DOHH2 (cell line): ENCODE measurements at regions not wholly inside any gene's neighbourhood (a gene's known extent, or its start where the extent isn't known, plus 50 kb on each side); places are given as distances from the start of the nearest gene placed in this dataset.

Source experiments
- H3F3A ChIP-seq: fragments of 200-600 bp; sonication (generic), shearing (Covaris generic); 2 replicates; pipeline ENCODE4 v1.6.0; 2016; ENCODE audit warnings: antibody characterized with exemption, mild to moderate bottlenecking; ENCODE audit not compliant: control insufficient read depth, insufficient read depth
- H3K27ac ChIP-seq: fragments of 200-600 bp; sonication (generic); 2 replicates; pipeline ENCODE4 v1.5.1; 2014; ENCODE audit warnings: low read depth, mild to moderate bottlenecking, low read length, moderate library complexity
- H3K27me3 ChIP-seq: fragments of 200-600 bp; sonication (generic); 2 replicates; pipeline ENCODE4 v1.6.1; 2014; ENCODE audit warnings: mild to moderate bottlenecking, low read length, mixed read lengths; ENCODE audit not compliant: control insufficient read depth
- H3K36me3 ChIP-seq: fragments of 200-600 bp; sonication (generic); 2 replicates; pipeline ENCODE4 v1.6.1; 2014; ENCODE audit warnings: mild to moderate bottlenecking, low read length, moderate library complexity, mixed read lengths; ENCODE audit not compliant: control insufficient read depth
- H3K4me1 ChIP-seq: fragments of 200-600 bp; sonication (generic); 2 replicates; pipeline ENCODE4 v1.6.1; 2014; ENCODE audit warnings: mild to moderate bottlenecking, low read length, mixed read lengths; ENCODE audit not compliant: control insufficient read depth
- H3K4me2 ChIP-seq: fragments of 200-600 bp; sonication (generic); 2 replicates; pipeline ENCODE4 v1.6.0; 2014; ENCODE audit warnings: mild to moderate bottlenecking, low read length, moderate library complexity
- H3K4me3 ChIP-seq: fragments of 200-600 bp; sonication (generic); 2 replicates; pipeline ENCODE4 v1.5.1; 2014; ENCODE audit warnings: mild to moderate bottlenecking, low read length, mixed read lengths
- H3K79me2 ChIP-seq: fragments of 200-600 bp; sonication (generic); 2 replicates; pipeline ENCODE4 v1.6.1; 2014; ENCODE audit warnings: mild to moderate bottlenecking, low read length, mixed read lengths; ENCODE audit not compliant: control insufficient read depth
- H3K9me2 ChIP-seq: fragments of 200-600 bp; sonication (generic); replicated peaks from 2 replicates; pipeline ENCODE4 v1.6.1; 2014; ENCODE audit warnings: mild to moderate bottlenecking, low read length, mixed read lengths; ENCODE audit not compliant: control insufficient read depth
- H3K9me3 ChIP-seq: fragments of 200-600 bp; sonication (generic); 2 replicates; pipeline ENCODE4 v1.6.1; 2014; ENCODE audit warnings: antibody characterized with exemption, low read length, mixed read lengths; ENCODE audit not compliant: control insufficient read depth, insufficient read depth
- H4K20me1 ChIP-seq: fragments of 200-600 bp; sonication (generic); 2 replicates; pipeline ENCODE4 v1.6.0; 2014; ENCODE audit warnings: low read depth, mild to moderate bottlenecking, antibody characterized with exemption, low read length, moderate library complexity; ENCODE audit not compliant: control insufficient read depth, insufficient read depth
- CTCF ChIP-seq: fragments of 200-600 bp; sonication (generic); IDR thresholded peaks from one replicate; pipeline ENCODE4 v1.5.1; 2014; ENCODE audit warnings: antibody characterized with exemption, mild to moderate bottlenecking, low read depth, low read length; ENCODE audit not compliant: poor library complexity, severe bottlenecking
- EZH2phosphoT487 ChIP-seq: fragments of 200-600 bp; sonication (generic); IDR thresholded peaks from 2 replicates; pipeline ENCODE4 v1.6.1; 2017; ENCODE audit warnings: borderline replicate concordance, mild to moderate bottlenecking, antibody characterized with exemption, low read length, moderate library complexity, mixed read lengths

- Histone ChIP-seq H3K4me3 (no peak overlapping the region), H3K4me2 (no peak overlapping the region), H3K79me2 (no peaks in the 10 kb centered on the region), H3K4me1 (no peaks in the 10 kb centered on the region), H4K20me1 (no peaks in the 10 kb centered on the region), H3F3A (no peaks in the 10 kb centered on the region), H3K27ac (no peak overlapping the region), H3K9me3 (no peaks in the 10 kb centered on the region), H3K36me3 (no peaks in the 10 kb centered on the region), H3K9me2 (no peaks in the 10 kb centered on the region), H3K27me3 (no peaks in the 10 kb centered on the region)
- TF ChIP-seq EZH2phosphoT487, result no peak
- TF ChIP-seq CTCF, result no peak
Observed at GRCh38 chr4:143095447-143095846, 89.3 kb upstream of the USP38 start.

DNA sequence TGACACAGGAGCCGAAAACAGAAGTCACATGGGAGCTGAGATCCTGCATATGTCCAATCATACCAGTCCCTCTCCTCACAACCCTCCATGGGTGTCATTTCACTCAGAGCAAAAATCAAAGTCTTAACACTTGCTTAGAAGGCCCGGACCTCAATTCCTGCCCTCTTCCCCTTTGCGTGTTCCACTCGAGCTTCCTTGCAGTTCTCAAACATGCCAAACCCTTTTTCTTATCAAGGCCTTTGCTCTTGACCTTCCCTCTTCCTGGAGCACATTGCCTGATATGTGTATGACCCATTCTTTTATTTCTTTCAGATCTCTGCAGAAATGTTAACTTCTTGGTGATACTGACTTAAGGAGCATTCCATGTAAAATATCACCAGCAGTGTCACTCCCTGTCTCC lies 87.0 kb upstream of the USP38 start:
- H4K20me1 ChIP-seq, result no peaks in the 10 kb centered on the region
- no peaks in the 10 kb centered on the region for H3K9me3 ChIP-seq
- no peak overlapping the region for H3K27ac ChIP-seq
- H3K4me1 ChIP-seq, result no peaks in the 10 kb centered on the region
- TF ChIP-seq EZH2phosphoT487 (no peak), CTCF (no peak)
- no peaks in the 10 kb centered on the region for H3K79me2 ChIP-seq
- no peaks in the 10 kb centered on the region for H3F3A ChIP-seq
- H3K9me2 ChIP-seq, result no peaks in the 10 kb centered on the region
- no peak overlapping the region for H3K4me3 ChIP-seq
- no peak overlapping the region for H3K4me2 ChIP-seq
- H3K27me3 ChIP-seq, result no peaks in the 10 kb centered on the region
- no peaks in the 10 kb centered on the region for H3K36me3 ChIP-seq

- TF ChIP-seq CTCF (no peak), EZH2phosphoT487 (no peak)
- Histone ChIP-seq H3K79me2 (no peaks in the 10 kb centered on the region), H3K27me3 (no peaks in the 10 kb centered on the region), H3K4me2 (no peak overlapping the region), H3K4me1 (no peaks in the 10 kb centered on the region), H3K9me3 (no peaks in the 10 kb centered on the region), H4K20me1 (no peaks in the 10 kb centered on the region), H3K27ac (no peak overlapping the region), H3K4me3 (no peak overlapping the region), H3K36me3 (no peaks in the 10 kb centered on the region), H3F3A (no peaks in the 10 kb centered on the region), H3K9me2 (no peaks in the 10 kb centered on the region)
Observed at GRCh38 chr4:143099693-143100092, 85.0 kb upstream of the USP38 start.

DNA sequence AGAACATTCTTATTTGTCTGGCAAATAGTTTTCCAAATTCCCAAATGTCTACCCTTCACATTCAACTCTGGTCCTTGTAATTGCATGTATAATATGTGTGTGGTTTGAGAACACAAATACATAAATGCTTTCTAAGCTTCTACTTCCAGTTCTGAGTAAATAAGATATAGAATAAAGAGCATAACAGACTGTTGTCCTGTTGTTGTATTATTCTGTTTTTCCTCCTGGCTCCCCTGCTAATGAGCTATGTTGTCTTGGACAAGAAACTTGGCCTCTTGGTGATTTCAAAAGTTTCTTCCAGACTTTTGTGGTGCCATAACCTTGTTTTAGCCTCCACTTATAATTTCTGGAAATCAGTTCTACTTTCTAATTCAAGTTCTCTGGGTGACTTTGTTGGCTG lies 75.3 kb upstream of the USP38 start:
- Histone ChIP-seq H3K4me1 (no peaks in the 10 kb centered on the region), H3K4me3 (no peak overlapping the region), H3K27ac (no peak overlapping the region), H3K9me3 (no peaks in the 10 kb centered on the region), H3F3A (no peaks in the 10 kb centered on the region), H3K4me2 (no peak overlapping the region), H3K27me3 (no peaks in the 10 kb centered on the region), H3K36me3 (no peaks in the 10 kb centered on the region), H3K79me2 (no peaks in the 10 kb centered on the region), H4K20me1 (no peaks in the 10 kb centered on the region), H3K9me2 (no peaks in the 10 kb centered on the region)
- TF ChIP-seq CTCF (no peak), EZH2phosphoT487 (no peak)
